Pancreas (tissue), 10 donors: ENCODE measurements at regions not wholly inside any gene's neighbourhood (a gene's known extent, or its start where the extent isn't known, plus 50 kb on each side); places are given as distances from the start of the nearest gene placed in this dataset.

Source experiments
- ATAC-seq, 4 donors: fragments of 200-7000 bp; cut with Tn5 transposase; one replicate each; pipeline versions ENCODE4 v1.8.0 to v1.9.1; 2020; ENCODE audit warnings: mild to moderate bottlenecking in 4 of 4, moderate library complexity in 4 of 4
- DNase-seq, 6 donors: peaks; one replicate each; pipeline ENCODE4 v3.0.0-alpha.2; 2020
- FAIRE-seq: peaks from 2 replicates; lab custom pipeline; 2012; peaks lifted over from hg19 to GRCh38; lab: Jason Lieb, UNC
- H3K27ac ChIP-seq, 4 donors: fragments of 200-600 bp; sonication (generic); 1 replicate in 3 of 4; 2 replicates in 1 of 4; pipeline versions ENCODE4 v1.5.0 to v1.8.0; 2020
- H3K27me3 ChIP-seq, 4 donors: fragments of 200-600 bp; one replicate each; pipeline ENCODE4 v1.8.0; 2021
- H3K36me3 ChIP-seq, 3 donors: fragments of 200-600 bp; sonication (generic) in 1 of 3; one replicate each; pipeline versions ENCODE4 v1.5.0 to v1.8.0; 2020 to 2021
- H3K4me1 ChIP-seq, 3 donors: fragments of 200-600 bp; one replicate each; pipeline ENCODE4 v1.8.0; 2021
- H3K4me3 ChIP-seq, 4 donors: fragments of 200-600 bp; sonication (generic) in 2 of 4; one replicate each; pipeline versions ENCODE4 v1.5.0 to v1.8.0; 2020 to 2021
- H3K9me3 ChIP-seq, 4 donors: fragments of 200-600 bp; one replicate each; pipeline ENCODE4 v1.8.0; 2021
- CTCF ChIP-seq, 4 donors: fragments of 200-600 bp; sonication (generic) in 3 of 4; IDR thresholded peaks; one replicate each; pipeline versions ENCODE4 v1.5.0 to v1.8.0; 2021; ENCODE audit warnings: antibody characterized with exemption in 4 of 4
- WGBS, 2 donors: extraction: QIAGEN DNeasy Blood & Tissue Kit; methylation state at CpG; one replicate each; pipeline ENCODE4 v1.1.7; 2013; 5-methylcytosine and 5-hydroxymethylcytosine counted together
- intact Hi-C, 3 donors: fragments of 100-400 bp; cut with DNase I; formaldehyde crosslinking; loops; one replicate each; pipeline versions ENCODE4 v1.11.1 to v1.14.2; 2022
- donor health status: healthy with polysubstance abuse.
- donor health status: DM: no; HTN: no; CAD: no; lungs with moderate emphysema.
- donor health status: DM: no; HTN: no; CAD: no.
- donor health status: control.
- donor health status: control.
- donor health status: Bipolar disorder and iron deficiency.
- donor health status: DM: yes; HTN: yes; CAD: no.
- donor health status: DM: no; HTN: no; CAD: no.
- donor health status: DM: no; HTN: no; CAD: no.
- donor health status: DM: yes; HTN: yes; CAD: no.

- H3K36me3 ChIP-seq = no peaks in the 10 kb centered on the region
- no peak overlapping the region for H3K27ac ChIP-seq
- no peak for TF ChIP-seq CTCF (IDR thresholded peaks at IDR 0.05)
- intact Hi-C loops = no loop called here
- peaks cover 0 to 8% (median 0%) of the 10 kb centered on the region in 3 donors for H3K4me1 ChIP-seq
- H3K4me3 ChIP-seq = no peak overlapping the region
- WGBS, 2 donors = 73 to 75% methylated on average over 2 of the region's 2 CpGs
- no peaks in the 10 kb centered on the region for H3K9me3 ChIP-seq
- FAIRE-seq (no peak), DNase-seq (no peak), ATAC-seq (no peak)
- no peaks in the 10 kb centered on the region for H3K27me3 ChIP-seq
Measured at GRCh38 chr12:93219947-93220346, 157.8 kb upstream of the NUDT4 start.

GRCh38 chr12:93221841-93222240 is 155.9 kb upstream of the NUDT4 start:
- Histone ChIP-seq H3K36me3 (no peaks in the 10 kb centered on the region), H3K4me1 (peaks cover 0 to 8% (median 0%) of the 10 kb centered on the region in 3 donors), H3K4me3 (no peak overlapping the region), H3K9me3 (no peaks in the 10 kb centered on the region), H3K27ac (no peak overlapping the region), H3K27me3 (no peaks in the 10 kb centered on the region)
- DNase-seq (no peak), ATAC-seq (no peak), FAIRE-seq (no peak)
- intact Hi-C loops = no loop called here
- no peak for TF ChIP-seq CTCF (IDR thresholded peaks at IDR 0.05)

GRCh38 chr12:93223440-93224426 is 154.0 kb upstream of the NUDT4 start:
- FAIRE-seq (no peak), ATAC-seq (peak in 3 of 4 donors; percentile 49 to 73 (median 52)), DNase-seq (no peak)
- no peaks in the 10 kb centered on the region for H3K36me3 ChIP-seq
- no peak for TF ChIP-seq CTCF (IDR thresholded peaks at IDR 0.05)
- intact Hi-C loops = no loop called here
- H3K27ac ChIP-seq = no peak overlapping the region
- H3K4me3 ChIP-seq = no peak overlapping the region
- 47 to 50% methylated on average over 5 of the region's 5 CpGs for WGBS, 2 donors
- no peaks in the 10 kb centered on the region for H3K9me3 ChIP-seq
- no peaks in the 10 kb centered on the region for H3K27me3 ChIP-seq
- H3K4me1 ChIP-seq = peaks cover 0 to 8% (median 0%) of the 10 kb centered on the region in 3 donors

- no peak overlapping the region for H3K4me3 ChIP-seq
- DNase-seq (no peak), FAIRE-seq (no peak), ATAC-seq (no peak)
- intact Hi-C loops = no loop called here
- H3K9me3 ChIP-seq = no peaks in the 10 kb centered on the region
- H3K27me3 ChIP-seq = no peaks in the 10 kb centered on the region
- H3K4me1 ChIP-seq = peaks cover 0 to 8% (median 0%) of the 10 kb centered on the region in 3 donors
- H3K36me3 ChIP-seq = no peaks in the 10 kb centered on the region
- no peak for TF ChIP-seq CTCF (IDR thresholded peaks at IDR 0.05)
- 88 to 94% methylated on average over 2 of the region's 2 CpGs for WGBS, 2 donors
- H3K27ac ChIP-seq = no peak overlapping the region
Measured at GRCh38 chr12:93225094-93225493, 152.6 kb upstream of the NUDT4 start.

GRCh38 chr12:93226361-93226760 is 151.4 kb upstream of the NUDT4 start:
- no peak for DNase-seq
- Histone ChIP-seq H3K4me3 (no peak overlapping the region), H3K4me1 (peaks cover 0 to 8% (median 0%) of the 10 kb centered on the region in 3 donors), H3K27me3 (no peaks in the 10 kb centered on the region), H3K9me3 (no peaks in the 10 kb centered on the region), H3K27ac (no peak overlapping the region), H3K36me3 (no peaks in the 10 kb centered on the region)
- ATAC-seq = no peak
- intact Hi-C loops = no loop called here
- TF ChIP-seq CTCF (IDR thresholded peaks at IDR 0.05) = no peak
- no peak for FAIRE-seq
